Hepatocyte (in vitro differentiated cells): ENCODE measurements at regions not wholly inside any gene's neighbourhood (a gene's known extent, or its start where the extent isn't known, plus 50 kb on each side); places are given as distances from the start of the nearest gene placed in this dataset.

Experiments used
- CTCF ChIP-seq: fragments of 200-600 bp; sonication (generic); IDR thresholded peaks from 2 replicates; pipeline ENCODE4 v1.5.1; 2016; ENCODE audit warnings: antibody characterized with exemption, mild to moderate bottlenecking; ENCODE audit not compliant: poor library complexity
- EZH2 ChIP-seq: fragments of 200-600 bp; sonication (generic); IDR thresholded peaks from 2 replicates; pipeline ENCODE4 v1.6.1; 2016; ENCODE audit warnings: antibody characterized with exemption, mild to moderate bottlenecking, borderline replicate concordance

GRCh38 chr6:82419859-82420258 lies 56.2 kb downstream of the TPBG start:
- TF ChIP-seq CTCF, result no peak
- no peak for TF ChIP-seq EZH2
